Hepatocyte (in vitro differentiated cells): ENCODE measurements at regions not wholly inside any gene's neighbourhood (a gene's known extent, or its start where the extent isn't known, plus 50 kb on each side); places are given as distances from the start of the nearest gene placed in this dataset.

Experiments used
- EZH2 ChIP-seq: fragments of 200-600 bp; sonication (generic); IDR thresholded peaks from 2 replicates; pipeline ENCODE4 v1.6.1; 2016; ENCODE audit warnings: antibody characterized with exemption, mild to moderate bottlenecking, borderline replicate concordance
- TF ChIP-seq, protein P1 (sequence below): fragments of 200-600 bp; sonication (generic); IDR thresholded peaks from 2 replicates; pipeline ENCODE4 v1.5.1; 2016; ENCODE audit warnings: antibody characterized with exemption, mild to moderate bottlenecking; ENCODE audit not compliant: poor library complexity

GRCh38 chr1:168634951-168635532 lies 58.6 kb downstream of the XCL1 start:
- TF ChIP-seq EZH2, result no peak
- TF ChIP-seq, protein P1, sequence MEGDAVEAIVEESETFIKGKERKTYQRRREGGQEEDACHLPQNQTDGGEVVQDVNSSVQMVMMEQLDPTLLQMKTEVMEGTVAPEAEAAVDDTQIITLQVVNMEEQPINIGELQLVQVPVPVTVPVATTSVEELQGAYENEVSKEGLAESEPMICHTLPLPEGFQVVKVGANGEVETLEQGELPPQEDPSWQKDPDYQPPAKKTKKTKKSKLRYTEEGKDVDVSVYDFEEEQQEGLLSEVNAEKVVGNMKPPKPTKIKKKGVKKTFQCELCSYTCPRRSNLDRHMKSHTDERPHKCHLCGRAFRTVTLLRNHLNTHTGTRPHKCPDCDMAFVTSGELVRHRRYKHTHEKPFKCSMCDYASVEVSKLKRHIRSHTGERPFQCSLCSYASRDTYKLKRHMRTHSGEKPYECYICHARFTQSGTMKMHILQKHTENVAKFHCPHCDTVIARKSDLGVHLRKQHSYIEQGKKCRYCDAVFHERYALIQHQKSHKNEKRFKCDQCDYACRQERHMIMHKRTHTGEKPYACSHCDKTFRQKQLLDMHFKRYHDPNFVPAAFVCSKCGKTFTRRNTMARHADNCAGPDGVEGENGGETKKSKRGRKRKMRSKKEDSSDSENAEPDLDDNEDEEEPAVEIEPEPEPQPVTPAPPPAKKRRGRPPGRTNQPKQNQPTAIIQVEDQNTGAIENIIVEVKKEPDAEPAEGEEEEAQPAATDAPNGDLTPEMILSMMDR, result no peak
